NCI-H226 (cell line): ENCODE measurements at regions not wholly inside any gene's neighbourhood (a gene's known extent, or its start where the extent isn't known, plus 50 kb on each side); places are given as distances from the start of the nearest gene placed in this dataset.

Source experiments
- DNase-seq: peaks from one replicate; pipeline ENCODE4 v3.0.0-alpha.2; 2015

- no peak for DNase-seq
Measured at GRCh38 chr18:10059610-10060468, 146.0 kb downstream of the VAPA start.

- DNase-seq = no peak
Measured at GRCh38 chr18:10060469-10060782, 146.6 kb downstream of the VAPA start.

- no peak for DNase-seq
Measured at GRCh38 chr18:10060841-10061240, 147.0 kb downstream of the VAPA start.

GRCh38 chr18:10061566-10062140, 147.8 kb downstream of the VAPA start:
- DNase-seq = no peak

- no peak for DNase-seq
Measured at GRCh38 chr18:10062302-10063300, 148.8 kb downstream of the VAPA start.

DNA sequence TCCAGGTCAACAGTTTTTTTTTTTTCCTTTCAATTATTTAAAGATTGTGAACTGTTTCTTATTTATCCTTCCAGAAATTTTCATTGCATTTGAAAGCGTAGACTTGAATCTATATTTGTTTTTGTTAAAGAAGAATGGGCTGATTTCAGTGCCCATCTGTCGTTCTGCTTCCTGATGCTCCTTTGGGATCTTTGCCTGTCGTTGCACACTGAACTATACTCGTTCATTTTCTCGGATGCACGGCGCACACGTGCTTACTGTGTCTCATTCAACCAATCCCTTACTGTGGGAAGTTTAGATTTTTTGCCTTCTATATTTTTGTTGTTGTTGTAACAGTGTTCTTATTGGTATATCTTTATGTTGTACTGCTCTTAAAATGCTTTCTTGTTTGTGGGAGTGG, 149.7 kb downstream of the VAPA start:
- no peak for DNase-seq

DNA sequence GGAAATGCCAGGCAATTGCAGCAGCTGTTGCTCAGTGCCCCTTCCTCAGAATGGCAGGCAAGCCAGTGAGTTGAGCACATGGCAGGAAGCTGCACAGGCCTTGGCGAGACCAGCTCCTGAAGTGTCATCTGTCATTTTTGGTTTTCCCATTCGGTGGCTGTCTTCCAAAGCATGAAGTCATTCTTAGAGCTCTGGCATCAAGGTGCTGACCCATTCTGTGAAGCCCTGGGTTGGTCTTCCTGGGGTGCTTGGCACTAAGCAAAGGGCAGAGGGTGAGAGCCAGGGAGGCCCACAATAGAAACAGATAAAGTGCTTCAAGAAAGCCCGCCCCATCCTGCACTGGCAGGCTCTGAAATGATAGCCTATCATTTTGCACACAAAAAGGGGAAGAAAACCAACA, 150.5 kb downstream of the VAPA start:
- no peak for DNase-seq

DNA sequence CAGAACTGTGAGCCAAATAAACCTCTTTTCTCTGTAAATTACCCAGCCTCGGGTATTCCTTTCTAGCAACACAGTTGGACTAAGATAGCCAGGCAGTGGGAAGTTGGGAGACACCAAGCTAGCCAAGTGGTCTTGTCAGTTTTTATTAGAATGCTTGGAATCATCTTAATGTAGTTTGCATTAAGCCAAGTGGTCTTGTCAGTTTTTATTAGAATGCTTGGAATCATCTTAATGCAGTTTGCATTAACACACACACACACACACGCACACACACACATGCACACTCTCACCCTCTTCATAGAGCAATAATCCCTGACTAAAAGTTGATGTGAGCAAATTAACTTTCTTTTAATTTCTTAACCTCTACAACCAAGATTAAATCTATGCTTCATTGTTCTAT, 151.5 kb downstream of the VAPA start:
- no peak for DNase-seq

GRCh38 chr18:10067670-10068659, 154.1 kb downstream of the VAPA start:
- no peak for DNase-seq

DNA sequence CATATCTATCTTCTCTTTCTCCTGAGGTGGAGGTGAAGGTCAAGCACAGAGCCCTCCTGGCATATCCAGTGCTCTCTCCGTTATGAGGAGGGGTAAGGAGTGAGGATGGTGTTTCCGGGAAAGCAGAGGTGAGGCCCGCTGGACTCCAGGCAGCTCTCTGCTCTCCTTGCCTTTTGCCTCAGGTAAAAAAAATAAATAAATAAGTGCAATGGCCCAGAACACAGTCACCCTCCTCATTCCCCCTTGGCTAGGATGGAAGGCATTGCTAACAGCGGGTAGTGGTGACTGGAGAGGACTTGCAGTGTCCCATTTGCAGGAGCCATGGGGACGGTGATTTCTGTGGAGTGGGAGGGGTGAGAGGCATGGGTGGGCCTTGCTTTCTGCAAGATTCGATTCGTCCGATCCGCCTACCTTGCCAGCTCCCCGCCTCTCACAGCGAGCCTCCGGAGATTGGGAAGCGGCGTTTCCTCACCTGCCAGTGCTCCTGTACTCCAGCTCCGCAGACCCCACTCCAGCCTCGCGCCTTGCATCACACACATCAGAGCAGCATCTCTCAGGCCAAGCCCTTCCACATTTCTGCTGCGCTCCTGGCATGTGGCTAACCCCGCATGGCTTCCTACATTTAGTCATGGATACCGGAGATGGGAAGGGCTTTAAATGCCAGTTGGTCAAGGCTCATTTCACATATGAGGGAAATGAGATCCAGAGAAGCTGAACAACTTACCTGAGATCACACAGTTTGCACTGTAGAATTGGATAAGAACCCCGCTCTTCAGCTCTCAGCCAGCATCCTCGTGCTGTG, 155.2 kb downstream of the VAPA start:
- DNase-seq = no peak

DNA sequence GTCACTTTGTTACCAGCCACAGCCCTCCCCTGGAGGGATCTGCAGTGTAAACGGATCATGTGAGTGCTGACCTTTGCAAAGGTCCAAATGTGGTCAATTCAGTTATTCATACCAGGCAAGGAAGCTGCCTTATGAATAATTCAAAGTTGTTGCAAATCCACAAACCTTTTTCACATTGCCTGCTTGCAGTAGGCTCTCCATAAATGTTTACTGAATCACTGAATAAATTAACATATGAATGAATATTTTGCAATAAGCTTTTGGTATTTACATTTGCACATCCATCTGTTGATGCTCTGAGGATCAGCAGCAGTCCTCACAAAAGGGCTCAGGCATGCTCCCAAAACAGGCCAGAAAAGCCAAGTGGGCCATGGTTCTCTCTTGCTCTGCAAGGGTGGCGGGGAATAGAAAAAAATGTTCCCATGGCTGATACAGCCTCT, 156.8 kb downstream of the VAPA start:
- no peak for DNase-seq

GRCh38 chr18:10072671-10073175, 158.9 kb downstream of the VAPA start:
- no peak for DNase-seq

DNA sequence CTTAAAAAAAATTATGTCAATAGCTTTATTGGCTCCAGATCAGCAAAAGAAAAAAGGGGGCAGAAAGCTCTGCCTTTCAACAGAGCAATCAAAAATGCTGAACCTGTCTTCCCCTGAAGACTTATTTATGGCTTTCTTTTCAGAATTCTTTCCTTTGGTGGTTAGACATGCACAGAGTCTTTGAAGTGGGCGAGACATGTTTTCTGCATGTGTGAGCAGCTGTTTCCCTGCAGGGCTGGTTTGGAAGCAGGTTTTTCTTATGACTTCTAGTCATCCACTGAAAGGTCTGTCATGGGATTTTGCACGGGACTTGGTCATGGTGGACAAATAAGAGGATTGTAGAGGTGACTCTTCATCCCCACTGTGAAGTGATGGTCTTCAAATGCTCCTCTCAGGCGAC, 160.3 kb downstream of the VAPA start:
- DNase-seq = no peak

DNA sequence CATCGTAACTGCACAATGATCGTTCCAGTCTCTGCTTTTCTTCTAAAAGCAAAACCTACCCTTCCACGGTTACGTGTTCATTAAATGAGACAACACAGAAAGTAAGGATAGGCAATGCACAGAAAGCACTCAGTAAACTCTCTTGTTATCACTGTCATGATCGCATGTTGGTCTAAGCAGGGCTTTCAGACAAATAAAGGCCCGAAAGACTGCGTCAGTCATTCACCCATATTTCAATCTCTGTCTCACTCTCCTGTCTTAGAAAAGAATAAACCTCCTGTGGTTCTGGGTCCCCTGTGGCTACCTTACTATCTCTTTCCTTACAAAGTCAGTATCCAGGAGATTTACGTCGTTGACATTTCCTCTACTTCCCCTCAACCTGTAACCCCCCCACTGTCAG, 160.9 kb downstream of the VAPA start:
- no peak for DNase-seq

GRCh38 chr18:10076502-10077030, 162.8 kb downstream of the VAPA start:
- no peak for DNase-seq

DNA sequence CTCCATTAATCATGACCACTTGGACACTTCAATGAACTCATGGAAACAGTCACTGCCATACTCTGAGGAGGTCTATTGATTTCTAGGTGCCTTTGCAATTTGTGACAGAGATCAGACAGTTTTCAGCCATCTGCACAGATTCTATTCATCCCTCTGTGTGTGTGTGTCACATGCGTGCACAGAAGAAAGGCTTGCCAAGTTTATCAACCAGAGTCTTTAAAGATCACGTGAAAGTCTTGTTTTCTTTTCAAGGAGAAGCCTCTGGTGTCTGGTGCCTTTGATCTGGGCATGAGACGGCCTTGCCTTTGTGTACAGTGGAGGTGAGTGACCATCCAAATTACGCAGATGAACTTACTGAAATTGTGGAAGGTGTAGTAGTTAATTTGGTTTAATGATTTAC, 164.2 kb downstream of the VAPA start:
- DNase-seq = no peak

GRCh38 chr18:10080372-10080771, 166.6 kb downstream of the VAPA start:
- DNase-seq = no peak

DNA sequence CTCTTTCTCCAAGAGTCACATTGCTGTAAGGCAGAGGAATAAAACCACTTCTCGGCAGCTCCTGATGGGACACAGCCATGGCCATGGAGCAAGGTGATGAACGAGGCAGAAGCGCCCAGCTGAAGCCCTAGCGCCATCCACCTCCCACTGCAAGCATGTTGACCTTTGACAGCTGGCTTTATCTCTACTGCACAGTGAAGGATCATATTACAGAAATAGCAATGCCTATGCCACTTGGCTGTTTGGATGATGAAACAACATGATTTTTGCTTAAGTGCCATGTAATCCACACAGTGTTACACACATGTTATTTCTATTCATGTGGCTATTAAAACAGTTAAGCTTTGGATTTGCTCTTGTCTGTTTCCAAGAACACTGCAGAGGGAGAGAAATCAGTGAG, 167.7 kb downstream of the VAPA start:
- DNase-seq = no peak

- DNase-seq = no peak
Measured at GRCh38 chr18:10085416-10085815, 171.6 kb downstream of the VAPA start.

DNA sequence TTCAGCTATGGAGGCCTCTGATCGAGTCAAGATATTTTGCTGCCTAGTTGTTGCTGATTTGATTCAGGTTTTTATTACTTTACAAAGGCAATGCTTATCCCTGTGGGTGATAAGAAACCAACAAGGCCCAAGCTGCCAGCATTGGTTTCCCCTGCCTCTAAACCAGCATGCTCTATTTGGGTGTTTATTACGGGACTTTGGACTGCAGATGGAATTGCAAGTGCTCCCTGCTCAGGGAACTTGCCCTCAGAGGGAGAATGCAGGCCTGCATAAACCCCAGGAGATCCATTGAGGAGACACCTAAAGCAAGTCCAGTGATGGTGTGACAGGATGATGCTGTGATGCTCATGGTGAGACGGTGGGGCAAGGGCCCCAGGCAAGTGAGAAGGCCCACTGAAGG, 172.1 kb downstream of the VAPA start:
- no peak for DNase-seq
